ENCODE measurements at regions not wholly inside any gene's neighbourhood (a gene's known extent, or its start where the extent isn't known, plus 50 kb on each side); places are given as distances from the start of the nearest gene placed in this dataset.
A peak's percentile ranks its signal among the peaks of the same experiment; 100 is the strongest.

GRCh38 chr20:11008444-11009033 lies 334.7 kb upstream of the JAG1 start:
- no peak for DNase-seq (ENCODE audit: low read depth)
- no peak for TF ChIP-seq CTCF (IDR thresholded peaks at IDR 0.05; ENCODE audit: insufficient read depth, low read length)
- no peak overlapping the region for H3K4me3 ChIP-seq (ENCODE audit: low read depth, low read length)

- DNase-seq (ENCODE audit: low read depth), result no peak
- TF ChIP-seq CTCF (IDR thresholded peaks at IDR 0.05; ENCODE audit: insufficient read depth, low read length), result no peak
- H3K4me3 ChIP-seq (ENCODE audit: low read depth, low read length), result no peak overlapping the region
Observed at GRCh38 chr20:11011653-11012052, 337.9 kb upstream of the JAG1 start.

GRCh38 chr20:11012975-11013374 lies 339.2 kb upstream of the JAG1 start:
- no peak for TF ChIP-seq CTCF (IDR thresholded peaks at IDR 0.05; ENCODE audit: insufficient read depth, low read length)
- DNase-seq (ENCODE audit: low read depth), result peak; percentile 73
- H3K4me3 ChIP-seq (ENCODE audit: low read depth, low read length), result no peak overlapping the region

- no peak for DNase-seq (ENCODE audit: low read depth)
- no peak overlapping the region for H3K4me3 ChIP-seq (ENCODE audit: low read depth, low read length)
- no peak for TF ChIP-seq CTCF (IDR thresholded peaks at IDR 0.05; ENCODE audit: insufficient read depth, low read length)
Observed at GRCh38 chr20:11013801-11014200, 340.0 kb upstream of the JAG1 start.

- H3K4me3 ChIP-seq (ENCODE audit: low read depth, low read length), result no peak overlapping the region
- no peak for TF ChIP-seq CTCF (IDR thresholded peaks at IDR 0.05; ENCODE audit: insufficient read depth, low read length)
- no peak for DNase-seq (ENCODE audit: low read depth)
Observed at GRCh38 chr20:11015440-11015839, 341.6 kb upstream of the JAG1 start.

- no peak overlapping the region for H3K4me3 ChIP-seq (ENCODE audit: low read depth, low read length)
- no peak for TF ChIP-seq CTCF (IDR thresholded peaks at IDR 0.05; ENCODE audit: insufficient read depth, low read length)
- no peak for DNase-seq (ENCODE audit: low read depth)
Observed at GRCh38 chr20:11017446-11017845, 343.6 kb upstream of the JAG1 start.

GRCh38 chr20:11018668-11019170 lies 344.9 kb upstream of the JAG1 start:
- TF ChIP-seq CTCF (IDR thresholded peaks at IDR 0.05; ENCODE audit: insufficient read depth, low read length), result no peak
- H3K4me3 ChIP-seq (ENCODE audit: low read depth, low read length), result no peak overlapping the region
- DNase-seq (ENCODE audit: low read depth), result no peak

Data from fibroblast of the aortic adventitia (primary cell).